ENCODE measurements at regions not wholly inside any gene's neighbourhood (a gene's known extent, or its start where the extent isn't known, plus 50 kb on each side); places are given as distances from the start of the nearest gene placed in this dataset.

DNA sequence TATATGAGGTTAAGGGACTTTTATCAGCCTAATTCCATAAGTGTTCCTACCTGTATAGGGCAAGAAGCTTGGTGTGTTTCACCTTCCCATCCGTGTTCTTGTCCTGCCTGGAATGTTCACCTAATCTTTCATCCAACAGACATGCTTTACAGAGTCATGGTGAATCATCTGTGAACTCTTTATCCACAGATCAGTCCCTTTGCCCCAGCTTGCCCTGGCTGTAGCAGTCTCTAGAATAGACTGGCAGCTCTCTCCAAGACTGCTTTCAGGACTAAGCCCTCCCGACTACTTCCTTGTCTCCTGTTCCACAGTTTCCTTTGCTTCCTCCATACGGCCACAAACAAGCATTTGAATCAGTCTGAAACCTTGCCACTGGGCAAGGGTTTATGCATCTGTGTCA lies 177.9 kb upstream of the IL15 start:
- TF ChIP-seq POLR2A (IDR thresholded peaks at IDR 0.05), result no peak
- TF ChIP-seq, protein P1, sequence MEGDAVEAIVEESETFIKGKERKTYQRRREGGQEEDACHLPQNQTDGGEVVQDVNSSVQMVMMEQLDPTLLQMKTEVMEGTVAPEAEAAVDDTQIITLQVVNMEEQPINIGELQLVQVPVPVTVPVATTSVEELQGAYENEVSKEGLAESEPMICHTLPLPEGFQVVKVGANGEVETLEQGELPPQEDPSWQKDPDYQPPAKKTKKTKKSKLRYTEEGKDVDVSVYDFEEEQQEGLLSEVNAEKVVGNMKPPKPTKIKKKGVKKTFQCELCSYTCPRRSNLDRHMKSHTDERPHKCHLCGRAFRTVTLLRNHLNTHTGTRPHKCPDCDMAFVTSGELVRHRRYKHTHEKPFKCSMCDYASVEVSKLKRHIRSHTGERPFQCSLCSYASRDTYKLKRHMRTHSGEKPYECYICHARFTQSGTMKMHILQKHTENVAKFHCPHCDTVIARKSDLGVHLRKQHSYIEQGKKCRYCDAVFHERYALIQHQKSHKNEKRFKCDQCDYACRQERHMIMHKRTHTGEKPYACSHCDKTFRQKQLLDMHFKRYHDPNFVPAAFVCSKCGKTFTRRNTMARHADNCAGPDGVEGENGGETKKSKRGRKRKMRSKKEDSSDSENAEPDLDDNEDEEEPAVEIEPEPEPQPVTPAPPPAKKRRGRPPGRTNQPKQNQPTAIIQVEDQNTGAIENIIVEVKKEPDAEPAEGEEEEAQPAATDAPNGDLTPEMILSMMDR (IDR thresholded peaks at IDR 0.05 in 4 of 5, conservative IDR thresholded peaks at IDR 0.05 in 1 of 5), result no peak
